ENCODE measurements at regions not wholly inside any gene's neighbourhood (a gene's known extent, or its start where the extent isn't known, plus 50 kb on each side); places are given as distances from the start of the nearest gene placed in this dataset.

- TF ChIP-seq NR1H2 (CRISPR knock-in tag; IDR thresholded peaks at IDR 0.05) (no peak), PHTF2 (CRISPR knock-in tag; IDR thresholded peaks at IDR 0.05) (no peak), ZBTB2 (IDR thresholded peaks at IDR 0.05) (no peak), RAD21 (CRISPR knock-in tag; conservative IDR thresholded peaks at IDR 0.05 in 1 of 2, IDR thresholded peaks at IDR 0.05 in 1 of 2) (no peak), HES1 (IDR thresholded peaks at IDR 0.05; ENCODE audit: low read depth) (no peak)
These were observed 194.7 kb downstream of the NHLRC3 start (continued) for GRCh38 chr13:39232999-39233398.

GRCh38 chr13:39233519-39233918, 195.3 kb downstream of the NHLRC3 start:
- H2AFZ ChIP-seq (ENCODE audit: low read depth, low read length), result no peak overlapping the region
- no peak overlapping the region for H3K4me3 ChIP-seq
- TF ChIP-seq ZKSCAN8 (CRISPR knock-in tag; IDR thresholded peaks at IDR 0.05) (no peak), FUS (optimal IDR thresholded peaks at IDR 0.05; ENCODE audit: low read depth, low read length) (no peak), E4F1 (CRISPR knock-in tag; IDR thresholded peaks at IDR 0.05; ENCODE audit: borderline replicate concordance) (no peak), ZNF766 (CRISPR knock-in tag; conservative IDR thresholded peaks at IDR 0.05) (no peak), FOXA1 (IDR thresholded peaks at IDR 0.05; ENCODE audit: borderline replicate concordance) (no peak), FOXK1 (CRISPR knock-in tag; IDR thresholded peaks at IDR 0.05; ENCODE audit: borderline replicate concordance) (no peak), KDM2B (CRISPR knock-in tag; IDR thresholded peaks at IDR 0.05) (no peak), NCOA6 (IDR thresholded peaks at IDR 0.05) (no peak), ZBTB7A (IDR thresholded peaks at IDR 0.05; ENCODE audit: borderline replicate concordance, control insufficient read depth, low read depth, low read length) (no peak), ZNF12 (CRISPR knock-in tag; IDR thresholded peaks at IDR 0.05) (no peak), GTF2E2 (tag; IDR thresholded peaks at IDR 0.05) (no peak)
- no peaks in the 10 kb centered on the region for H3K79me2 ChIP-seq (ENCODE audit: control insufficient read depth, insufficient read depth, low read length)
- FAIRE-seq (no peak), DNase-seq (ENCODE audit: extremely low read depth in 1 of 4, low spot score in 3 of 4) (no peak), ATAC-seq (no peak)
- CTCF ChIA-PET (ENCODE audit: low intra/inter-chr PET ratio), result no interaction called here
- no peaks in the 10 kb centered on the region for H3K4me1 ChIP-seq (replicated peaks in 1 of 2; ENCODE audit: control insufficient read depth in 2 of 2, insufficient read depth in 2 of 2, low read length in 2 of 2)
- H3K9me1 ChIP-seq (ENCODE audit: control insufficient read depth, insufficient read depth, low read length), result no peaks in the 10 kb centered on the region
- POLR2A ChIA-PET, result no interaction called here
- intact Hi-C loops (cut with micrococcal nuclease) (no loop called here), in situ Hi-C loops (cut with MboI) (no loop called here)
- no peaks in the 10 kb centered on the region for H3K9me3 ChIP-seq (replicated peaks; ENCODE audit: control insufficient read depth, insufficient read depth, low read depth, low read length)
- H3K4me2 ChIP-seq (ENCODE audit: insufficient read depth, low read length), result no peak overlapping the region
- no peak overlapping the region for H3K9ac ChIP-seq (ENCODE audit: insufficient read depth in 1 of 2, low read depth in 2 of 2, low read length in 2 of 2)
- 0% methylated on average over 3 of the region's 3 CpGs for WGBS (ENCODE audit: insufficient coverage, low coverage, missing lambda C conversion rate)
- no peak overlapping the region for H3K27ac ChIP-seq (ENCODE audit: extremely low read depth, low read depth, low read length)
- H4K20me1 ChIP-seq (replicated peaks; ENCODE audit: control insufficient read depth, insufficient read depth, low read length), result no peaks in the 10 kb centered on the region
- no peaks in the 10 kb centered on the region for H3K27me3 ChIP-seq (ENCODE audit: control insufficient read depth in 2 of 2, insufficient read depth in 2 of 2, low read length in 2 of 2)
- H3K36me3 ChIP-seq (ENCODE audit: control insufficient read depth, insufficient read depth, low read length), result no peaks in the 10 kb centered on the region
- BruUV-seq (replicated peaks), result no TSS peak
